Fibroblast of lung (primary cell): ENCODE measurements at regions not wholly inside any gene's neighbourhood (a gene's known extent, or its start where the extent isn't known, plus 50 kb on each side); places are given as distances from the start of the nearest gene placed in this dataset.

Experiments used
- DNase-seq, 2 donors: peaks; one replicate each; pipeline versions ENCODE4 v3.0.0 to v3.0.0-alpha.2; 2010; ENCODE audit warnings: low read depth in 2 of 2
- H2AFZ ChIP-seq: 2 replicates; pipeline ENCODE4 v1.5.1; 2012; ENCODE audit warnings: low read length, control low read depth, inconsistent platforms
- H3K27ac ChIP-seq: 2 replicates; pipeline ENCODE4 v1.5.1; 2011; ENCODE audit warnings: low read length, control low read depth; ENCODE audit not compliant: insufficient read depth
- H3K27me3 ChIP-seq: 2 replicates; pipeline ENCODE4 v1.5.1; 2011; ENCODE audit warnings: mild to moderate bottlenecking, low read length; ENCODE audit not compliant: control insufficient read depth, insufficient read depth
- H3K36me3 ChIP-seq: 2 replicates; pipeline ENCODE4 v1.5.1; 2011; ENCODE audit warnings: low read length; ENCODE audit not compliant: control insufficient read depth, insufficient read depth
- H3K4me1 ChIP-seq: 2 replicates; pipeline ENCODE4 v1.5.1; 2011; ENCODE audit warnings: low read length; ENCODE audit not compliant: control insufficient read depth, insufficient read depth; ENCODE audit errors: extremely low read depth
- H3K4me2 ChIP-seq: 2 replicates; pipeline ENCODE4 v1.5.1; 2011; ENCODE audit warnings: low read length, control low read depth; ENCODE audit not compliant: insufficient read depth; ENCODE audit errors: extremely low read depth
- H3K4me3 ChIP-seq, 4 experiments: fragments of 200-600 bp in 1 of 4; sonication (generic) in 1 of 4; replicated peaks in 1 of 4; 2 replicates each; pipeline ENCODE4 v1.5.1; 2011 to 2016; ENCODE audit warnings: low read length in 4 of 4, low read depth in 3 of 4, mild to moderate bottlenecking in 3 of 4, control low read depth in 2 of 4, inconsistent platforms in 1 of 4, mixed read lengths in 1 of 4; ENCODE audit not compliant: insufficient read depth in 1 of 4; ENCODE audit errors: control extremely low read depth in 1 of 4
- H3K79me2 ChIP-seq: 2 replicates; pipeline ENCODE4 v1.5.1; 2012; ENCODE audit warnings: mild to moderate bottlenecking, low read length, inconsistent platforms; ENCODE audit not compliant: control insufficient read depth, insufficient read depth
- H3K9ac ChIP-seq: 2 replicates; pipeline ENCODE4 v1.5.1; 2011; ENCODE audit warnings: mild to moderate bottlenecking, low read length, control low read depth; ENCODE audit not compliant: insufficient read depth
- H3K9me3 ChIP-seq: 2 replicates; pipeline ENCODE4 v1.5.1; 2012; ENCODE audit warnings: low read depth, low read length; ENCODE audit not compliant: control insufficient read depth, insufficient read depth
- H4K20me1 ChIP-seq: 2 replicates; pipeline ENCODE4 v1.5.1; 2011; ENCODE audit warnings: low read length; ENCODE audit not compliant: control insufficient read depth, insufficient read depth; ENCODE audit errors: extremely low read depth
- EZH2 ChIP-seq: IDR thresholded peaks from 2 replicates; pipeline ENCODE4 v1.5.1; 2012; ENCODE audit warnings: low read length, control low read depth, mild to moderate bottlenecking; ENCODE audit errors: missing control alignments
- TF ChIP-seq, protein P1 (sequence below), 2 donors: IDR thresholded peaks in 1 of 2; conservative IDR thresholded peaks in 1 of 2; 1 replicate in 1 of 2; 2 replicates in 1 of 2; pipeline ENCODE4 v1.5.1; 2011 to 2012; ENCODE audit warnings: low read length in 2 of 2, control low read depth in 1 of 2, inconsistent platforms in 1 of 2, low read depth in 1 of 2, mild to moderate bottlenecking in 1 of 2

DNA sequence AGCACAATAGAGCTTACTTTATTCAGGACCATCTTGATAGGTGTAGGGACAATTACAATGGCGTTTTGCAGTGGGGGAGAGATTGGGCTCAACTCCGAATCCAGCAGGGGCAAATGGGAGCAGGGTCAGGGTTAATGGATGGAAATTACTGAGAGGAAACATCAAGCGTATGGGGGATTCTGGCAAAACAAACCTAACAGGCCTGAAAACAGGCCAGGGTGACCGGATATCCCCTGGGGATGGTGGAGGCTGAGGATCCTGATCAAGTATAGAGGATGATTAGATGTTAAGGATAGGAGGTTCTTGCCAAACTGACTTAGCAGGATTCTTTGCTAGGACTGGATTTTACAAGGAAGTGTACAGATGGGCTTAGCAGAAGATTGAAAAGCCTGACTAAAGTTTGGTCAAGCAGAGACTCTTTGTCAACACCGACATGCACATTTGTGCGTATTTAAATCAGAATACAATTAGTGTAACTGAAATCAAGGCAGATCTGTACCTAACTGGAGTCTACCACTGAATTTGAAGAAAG is 54.5 kb upstream of the GPR45 start:
- no peaks in the 10 kb centered on the region for H3K79me2 ChIP-seq
- no peak overlapping the region for H2AFZ ChIP-seq
- no peaks in the 10 kb centered on the region for H3K9me3 ChIP-seq
- no peaks in the 10 kb centered on the region for H3K36me3 ChIP-seq
- no peak overlapping the region for H3K9ac ChIP-seq
- H3K4me1 ChIP-seq, result no peaks in the 10 kb centered on the region
- no peak overlapping the region for H3K4me3 ChIP-seq
- no peaks in the 10 kb centered on the region for H3K27me3 ChIP-seq
- no peak overlapping the region for H3K4me2 ChIP-seq
- TF ChIP-seq, protein P1, sequence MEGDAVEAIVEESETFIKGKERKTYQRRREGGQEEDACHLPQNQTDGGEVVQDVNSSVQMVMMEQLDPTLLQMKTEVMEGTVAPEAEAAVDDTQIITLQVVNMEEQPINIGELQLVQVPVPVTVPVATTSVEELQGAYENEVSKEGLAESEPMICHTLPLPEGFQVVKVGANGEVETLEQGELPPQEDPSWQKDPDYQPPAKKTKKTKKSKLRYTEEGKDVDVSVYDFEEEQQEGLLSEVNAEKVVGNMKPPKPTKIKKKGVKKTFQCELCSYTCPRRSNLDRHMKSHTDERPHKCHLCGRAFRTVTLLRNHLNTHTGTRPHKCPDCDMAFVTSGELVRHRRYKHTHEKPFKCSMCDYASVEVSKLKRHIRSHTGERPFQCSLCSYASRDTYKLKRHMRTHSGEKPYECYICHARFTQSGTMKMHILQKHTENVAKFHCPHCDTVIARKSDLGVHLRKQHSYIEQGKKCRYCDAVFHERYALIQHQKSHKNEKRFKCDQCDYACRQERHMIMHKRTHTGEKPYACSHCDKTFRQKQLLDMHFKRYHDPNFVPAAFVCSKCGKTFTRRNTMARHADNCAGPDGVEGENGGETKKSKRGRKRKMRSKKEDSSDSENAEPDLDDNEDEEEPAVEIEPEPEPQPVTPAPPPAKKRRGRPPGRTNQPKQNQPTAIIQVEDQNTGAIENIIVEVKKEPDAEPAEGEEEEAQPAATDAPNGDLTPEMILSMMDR (conservative IDR thresholded peaks at IDR 0.05 in 1 of 2, IDR thresholded peaks at IDR 0.05 in 1 of 2; ENCODE audit: low read depth in 1 of 2, low read length in 2 of 2), result no peak
- H4K20me1 ChIP-seq, result no peaks in the 10 kb centered on the region
- no peak overlapping the region for H3K27ac ChIP-seq
- DNase-seq, result no peak

DNA sequence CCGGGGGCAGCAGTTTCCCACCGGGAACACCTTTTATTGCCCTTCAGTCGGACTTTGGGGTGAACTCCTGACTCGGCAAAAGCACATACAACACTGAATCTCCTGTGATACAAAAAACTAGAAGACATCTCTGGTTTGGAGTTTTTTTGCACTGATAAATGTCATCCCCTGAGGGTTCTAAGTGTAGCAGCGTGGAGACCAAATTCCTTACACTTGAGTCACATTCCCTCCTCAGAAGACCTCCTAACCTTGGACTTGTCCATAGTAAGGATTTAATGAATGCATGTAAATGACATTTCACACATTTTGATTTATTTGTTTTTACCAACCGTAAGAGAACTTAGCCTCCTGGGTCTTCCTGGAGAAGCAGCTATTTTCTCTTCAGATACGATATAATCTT is 54.0 kb upstream of the GPR45 start:
- Histone ChIP-seq H3K36me3 (no peaks in the 10 kb centered on the region), H3K4me1 (no peaks in the 10 kb centered on the region), H3K27me3 (no peaks in the 10 kb centered on the region), H3K4me3 (no peak overlapping the region), H3K4me2 (no peak overlapping the region), H3K79me2 (no peaks in the 10 kb centered on the region), H3K9me3 (no peaks in the 10 kb centered on the region), H4K20me1 (no peaks in the 10 kb centered on the region), H3K27ac (no peak overlapping the region), H3K9ac (no peak overlapping the region), H2AFZ (no peak overlapping the region)
- DNase-seq, result peak in 1 of 2 donors; percentile 39
- no peak for TF ChIP-seq EZH2
- TF ChIP-seq, protein P1 (conservative IDR thresholded peaks at IDR 0.05 in 1 of 2, IDR thresholded peaks at IDR 0.05 in 1 of 2; ENCODE audit: low read depth in 1 of 2, low read length in 2 of 2), result no peak

- Histone ChIP-seq H3K4me2 (no peak overlapping the region), H2AFZ (no peak overlapping the region), H3K4me1 (no peaks in the 10 kb centered on the region), H3K79me2 (no peaks in the 10 kb centered on the region), H3K36me3 (no peaks in the 10 kb centered on the region), H4K20me1 (no peaks in the 10 kb centered on the region), H3K27ac (no peak overlapping the region), H3K27me3 (no peaks in the 10 kb centered on the region), H3K4me3 (no peak overlapping the region), H3K9ac (no peak overlapping the region), H3K9me3 (no peaks in the 10 kb centered on the region)
- no peak for DNase-seq
- no peak for TF ChIP-seq EZH2
- TF ChIP-seq, protein P1 (conservative IDR thresholded peaks at IDR 0.05 in 1 of 2, IDR thresholded peaks at IDR 0.05 in 1 of 2; ENCODE audit: low read depth in 1 of 2, low read length in 2 of 2), result no peak
Measured at GRCh38 chr2:105188343-105188742, 53.2 kb upstream of the GPR45 start.
